ENCODE measurements at regions not wholly inside any gene's neighbourhood (a gene's known extent, or its start where the extent isn't known, plus 50 kb on each side); places are given as distances from the start of the nearest gene placed in this dataset.

GRCh38 chr6:115601064-115601463, 459.6 kb downstream of the FRK start:
- H3K9me3 ChIP-seq = no peaks in the 10 kb centered on the region
- TF ChIP-seq EHMT2 (IDR thresholded peaks at IDR 0.05; ENCODE audit: low read depth) (no peak), CEBPB (IDR thresholded peaks at IDR 0.05) (no peak), BCL3 (IDR thresholded peaks at IDR 0.05) (no peak), CTCF (IDR thresholded peaks at IDR 0.05) (no peak), POLR2AphosphoS2 (conservative IDR thresholded peaks at IDR 0.05; ENCODE audit: low read length) (no peak)
- no peaks in the 10 kb centered on the region for H3K4me1 ChIP-seq
- no peak overlapping the region for H3K27ac ChIP-seq
- no peak for ATAC-seq
- ChIA-PET POLR2A (no interaction called here), CTCF (no interaction called here)
- FAIRE-seq = no peak
- 14% methylated on average over 1 of the region's 1 CpG for WGBS (ENCODE audit: missing lambda C conversion rate)
- DNase-seq (ENCODE audit: low read depth in 1 of 2, low spot score in 1 of 2) = no peak
- H3K4me3 ChIP-seq = no peak overlapping the region
- H3K4me2 ChIP-seq = no peak overlapping the region

- Histone ChIP-seq H3K4me1 (no peaks in the 10 kb centered on the region), H3K9me3 (no peaks in the 10 kb centered on the region), H3K4me3 (no peak overlapping the region), H3K4me2 (no peak overlapping the region), H3K27ac (no peak overlapping the region)
- no peak for TF ChIP-seq TFCP2L1 (CRISPR knock-in tag; IDR thresholded peaks at IDR 0.05)
- TF ChIP-seq KDM1A (IDR thresholded peaks at IDR 0.05; ENCODE audit: low read depth) = no peak
- no peak for TF ChIP-seq CEBPB (IDR thresholded peaks at IDR 0.05)
- TF ChIP-seq HOXB5 (CRISPR knock-in tag; IDR thresholded peaks at IDR 0.05) = no peak
- no peak for TF ChIP-seq HOXA7 (CRISPR knock-in tag; IDR thresholded peaks at IDR 0.05)
- no peak for TF ChIP-seq HES2 (IDR thresholded peaks at IDR 0.05)
- TF ChIP-seq MAX (IDR thresholded peaks at IDR 0.05) = no peak
- TF ChIP-seq USF2 (IDR thresholded peaks at IDR 0.05) = no peak
- TF ChIP-seq PBX3 (IDR thresholded peaks at IDR 0.05) = no peak
- no peak for TF ChIP-seq TP53 (CRISPR knock-in tag; IDR thresholded peaks at IDR 0.05)
- TF ChIP-seq BCL3 (IDR thresholded peaks at IDR 0.05) = no peak
- no peak for TF ChIP-seq ZFP36 (IDR thresholded peaks at IDR 0.05; ENCODE audit: borderline replicate concordance, partially characterized antibody)
- TF ChIP-seq ZC3H11A (IDR thresholded peaks at IDR 0.05) = no peak
- no peak for TF ChIP-seq SMC3 (IDR thresholded peaks at IDR 0.05)
- no peak for TF ChIP-seq ZSCAN20 (CRISPR knock-in tag; IDR thresholded peaks at IDR 0.05)
- TF ChIP-seq RAD21 (conservative IDR thresholded peaks at IDR 0.05 in 1 of 2, IDR thresholded peaks at IDR 0.05 in 1 of 2) = no peak
- no peak for TF ChIP-seq BHLHE40 (IDR thresholded peaks at IDR 0.05; ENCODE audit: low read depth, low read length)
- no peak for TF ChIP-seq CTCF (IDR thresholded peaks at IDR 0.05)
- TF ChIP-seq RCOR1 (IDR thresholded peaks at IDR 0.05; ENCODE audit: low read depth, low read length) = no peak
- no peak for TF ChIP-seq HOXB13 (CRISPR knock-in tag; IDR thresholded peaks at IDR 0.05; ENCODE audit: low read depth)
- DNase-seq (ENCODE audit: low read depth in 1 of 2, low spot score in 1 of 2) (no peak), FAIRE-seq (no peak), ATAC-seq (no peak)
- POLR2A ChIA-PET = no interaction called here
- WGBS (ENCODE audit: missing lambda C conversion rate) = 41% methylated on average over 1 of the region's 1 CpG
- CTCF ChIA-PET = no interaction called here
These were observed 465.8 kb downstream of the FRK start for GRCh38 chr6:115594891-115595290.
